ENCODE measurements at regions not wholly inside any gene's neighbourhood (a gene's known extent, or its start where the extent isn't known, plus 50 kb on each side); places are given as distances from the start of the nearest gene placed in this dataset.
"Not testable (repeated sequence)": the region's sequence is repeated elsewhere in the genome, so short reads cannot be mapped to it uniquely, and the experiment has no call there.

GRCh38 chr4:12110627-12111026, 681.9 kb upstream of the HS3ST1 start:
- in situ Hi-C loops (cut with MboI; ENCODE audit: low pct_unique_long_range_greater_than_20kb, low sequenced_read_pairs, unreplicated experiment), result no loop called here
- TF ChIP-seq CTCF (IDR thresholded peaks at IDR 0.05; ENCODE audit: extremely low read depth, insufficient read depth, missing control alignments), result no peak
- no peak for DNase-seq (ENCODE audit: low spot score)

GRCh38 chr4:12109056-12109455, 680.4 kb upstream of the HS3ST1 start:
- DNase-seq (ENCODE audit: low spot score); in situ Hi-C loops (cut with MboI; ENCODE audit: low pct_unique_long_range_greater_than_20kb, low sequenced_read_pairs, unreplicated experiment): not testable (repeated sequence)

- no peak for DNase-seq (ENCODE audit: low spot score)
- no peak for TF ChIP-seq CTCF (IDR thresholded peaks at IDR 0.05; ENCODE audit: extremely low read depth, insufficient read depth, missing control alignments)
- in situ Hi-C loops (cut with MboI; ENCODE audit: low pct_unique_long_range_greater_than_20kb, low sequenced_read_pairs, unreplicated experiment), result no loop called here
Measured at GRCh38 chr4:12105519-12105918, 676.8 kb upstream of the HS3ST1 start.

- in situ Hi-C loops (cut with MboI; ENCODE audit: low pct_unique_long_range_greater_than_20kb, low sequenced_read_pairs, unreplicated experiment); DNase-seq (ENCODE audit: low spot score): not testable (repeated sequence)
Measured at GRCh38 chr4:12089920-12090319, 661.2 kb upstream of the HS3ST1 start.

GRCh38 chr4:12084690-12085089, 656.0 kb upstream of the HS3ST1 start:
- TF ChIP-seq CTCF (IDR thresholded peaks at IDR 0.05; ENCODE audit: extremely low read depth, insufficient read depth, missing control alignments), result no peak
- DNase-seq (ENCODE audit: low spot score), result no peak
- in situ Hi-C loops (cut with MboI; ENCODE audit: low pct_unique_long_range_greater_than_20kb, low sequenced_read_pairs, unreplicated experiment), result no loop called here

- no peak for TF ChIP-seq CTCF (IDR thresholded peaks at IDR 0.05; ENCODE audit: extremely low read depth, insufficient read depth, missing control alignments)
- no peak for DNase-seq (ENCODE audit: low spot score)
- in situ Hi-C loops (cut with MboI; ENCODE audit: low pct_unique_long_range_greater_than_20kb, low sequenced_read_pairs, unreplicated experiment), result no loop called here
Measured at GRCh38 chr4:12071316-12071715, 642.6 kb upstream of the HS3ST1 start.

GRCh38 chr4:12053966-12054365, 625.3 kb upstream of the HS3ST1 start:
- no peak for DNase-seq (ENCODE audit: low spot score)
- TF ChIP-seq CTCF (IDR thresholded peaks at IDR 0.05; ENCODE audit: extremely low read depth, insufficient read depth, missing control alignments), result no peak
- in situ Hi-C loops (cut with MboI; ENCODE audit: low pct_unique_long_range_greater_than_20kb, low sequenced_read_pairs, unreplicated experiment), result no loop called here

- DNase-seq (ENCODE audit: low spot score), result no peak
- in situ Hi-C loops (cut with MboI; ENCODE audit: low pct_unique_long_range_greater_than_20kb, low sequenced_read_pairs, unreplicated experiment), result no loop called here
- TF ChIP-seq CTCF (IDR thresholded peaks at IDR 0.05; ENCODE audit: extremely low read depth, insufficient read depth, missing control alignments), result no peak
Measured at GRCh38 chr4:12053556-12053955, 624.9 kb upstream of the HS3ST1 start.

Data from GM13977 (cell line).